22Rv1 (cell line): ENCODE measurements at regions not wholly inside any gene's neighbourhood (a gene's known extent, or its start where the extent isn't known, plus 50 kb on each side); places are given as distances from the start of the nearest gene placed in this dataset.

Experiments
- CTCF ChIP-seq: fragments of 450-650 bp; IDR thresholded peaks from 2 replicates; pipeline ENCODE4 v1.5.1; 2017; ENCODE audit warnings: mild to moderate bottlenecking
- ZFX ChIP-seq: fragments of 450-650 bp; IDR thresholded peaks from 2 replicates; pipeline ENCODE4 v1.6.1; 2017; ENCODE audit warnings: antibody characterized with exemption, borderline replicate concordance

DNA sequence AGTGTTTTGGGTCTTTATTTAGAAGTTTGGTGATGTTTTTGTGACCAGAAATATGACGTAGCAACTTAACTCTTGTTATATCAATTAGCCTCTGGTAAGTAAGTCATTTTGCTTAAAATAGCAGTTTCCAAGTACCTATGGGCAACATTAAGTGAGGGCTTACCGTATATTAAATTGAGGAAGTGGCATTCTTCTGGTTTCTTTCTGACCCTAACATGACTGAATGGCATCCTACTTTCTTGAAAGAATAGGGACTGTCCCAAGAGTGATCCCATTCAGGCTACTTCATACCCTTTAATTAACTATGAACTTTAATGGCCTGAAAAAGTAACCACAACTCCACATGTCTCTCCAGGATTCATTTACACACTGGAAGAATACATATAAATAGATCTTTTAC is 106.6 kb downstream of the MZT1 start:
- TF ChIP-seq CTCF (no peak), ZFX (no peak)
